Fibroblast of peridontal ligament (primary cell): ENCODE measurements at regions not wholly inside any gene's neighbourhood (a gene's known extent, or its start where the extent isn't known, plus 50 kb on each side); places are given as distances from the start of the nearest gene placed in this dataset.

ENCODE experiments used
- DNase-seq: peaks from one replicate; pipeline ENCODE4 v3.0.0-alpha.2; 2010; ENCODE audit errors: extremely low read depth

- DNase-seq = no peak
Measured at GRCh38 chr6:33950891-33951889, 147.4 kb upstream of the MLN start.

- no peak for DNase-seq
Measured at GRCh38 chr6:33950472-33950881, 146.7 kb upstream of the MLN start.

GRCh38 chr6:33949877-33950435 lies 146.2 kb upstream of the MLN start:
- DNase-seq = no peak

- no peak for DNase-seq
Measured at GRCh38 chr6:33949111-33949510, 145.3 kb upstream of the MLN start.

GRCh38 chr6:33947916-33948594 lies 144.3 kb upstream of the MLN start:
- no peak for DNase-seq

GRCh38 chr6:33947047-33947446 lies 143.2 kb upstream of the MLN start:
- no peak for DNase-seq

- no peak for DNase-seq
Measured at GRCh38 chr6:33945931-33946330, 142.1 kb upstream of the MLN start.

- no peak for DNase-seq
Measured at GRCh38 chr6:33944686-33945411, 141.0 kb upstream of the MLN start.

GRCh38 chr6:33936886-33937285 lies 133.1 kb upstream of the MLN start:
- DNase-seq = no peak

- DNase-seq = no peak
Measured at GRCh38 chr6:33935439-33936080, 131.8 kb upstream of the MLN start.

- DNase-seq = no peak
Measured at GRCh38 chr6:33934731-33935270, 131.0 kb upstream of the MLN start.

- DNase-seq = no peak
Measured at GRCh38 chr6:33933101-33933500, 129.3 kb upstream of the MLN start.

- no peak for DNase-seq
Measured at GRCh38 chr6:33931799-33932198, 128.0 kb upstream of the MLN start.

- no peak for DNase-seq
Measured at GRCh38 chr6:33929575-33930288, 125.9 kb upstream of the MLN start.

GRCh38 chr6:33927616-33928015 lies 123.8 kb upstream of the MLN start:
- DNase-seq = no peak

- DNase-seq = no peak
Measured at GRCh38 chr6:33927112-33927511, 123.3 kb upstream of the MLN start.

- no peak for DNase-seq
Measured at GRCh38 chr6:33926451-33926850, 122.6 kb upstream of the MLN start.

GRCh38 chr6:33925936-33926335 lies 122.1 kb upstream of the MLN start:
- no peak for DNase-seq

- DNase-seq = no peak
Measured at GRCh38 chr6:33925210-33925609, 121.4 kb upstream of the MLN start.

GRCh38 chr6:33924681-33925080 lies 120.9 kb upstream of the MLN start:
- DNase-seq = no peak
